CD4-positive, CD25-positive, alpha-beta regulatory T cell (primary cell): ENCODE measurements at regions not wholly inside any gene's neighbourhood (a gene's known extent, or its start where the extent isn't known, plus 50 kb on each side); places are given as distances from the start of the nearest gene placed in this dataset.
"Not testable (repeated sequence)": the region's sequence is repeated elsewhere in the genome, so short reads cannot be mapped to it uniquely, and the experiment has no call there.

Experiments
- ATAC-seq, 2 donors: fragments of 150-1000 bp; cut with Tn5 transposase; one replicate each; pipeline ENCODE4 v1.10.0; 2021; ENCODE audit warnings: low read depth in 2 of 2, moderate number of reproducible peaks in 2 of 2, moderate library complexity in 1 of 2
- DNase-seq, 3 donors: peaks; one replicate each; pipeline versions ENCODE4 v3.0.0 to v3.0.0-alpha.2; 2012 to 2022; ENCODE audit warnings: mixed read lengths in 1 of 3
- H3K27ac ChIP-seq: one replicate; pipeline ENCODE4 v1.7.0; 2013; ENCODE audit warnings: mild to moderate bottlenecking, low read length; ENCODE audit not compliant: insufficient read depth, poor library complexity, severe bottlenecking
- H3K27me3 ChIP-seq: one replicate; pipeline ENCODE4 v1.7.0; 2013; ENCODE audit warnings: low read length; ENCODE audit not compliant: control insufficient read depth, insufficient read depth
- H3K36me3 ChIP-seq: one replicate; pipeline ENCODE4 v1.7.0; 2013; ENCODE audit warnings: mild to moderate bottlenecking, low read length, moderate library complexity; ENCODE audit not compliant: control insufficient read depth, insufficient read depth
- H3K4me1 ChIP-seq: 2 replicates; pipeline ENCODE4 v1.7.0; 2013; ENCODE audit warnings: mild to moderate bottlenecking, low read length; ENCODE audit not compliant: insufficient read depth, control insufficient read depth, poor library complexity, severe bottlenecking
- H3K4me3 ChIP-seq: one replicate; pipeline ENCODE4 v1.7.0; 2013; ENCODE audit warnings: low read depth, mild to moderate bottlenecking, low read length, moderate library complexity
- H3K9me3 ChIP-seq, 2 experiments: 1 replicate in 1 of 2; 2 replicates in 1 of 2; pipeline ENCODE4 v1.7.0; 2013; ENCODE audit warnings: low read length in 2 of 2, mild to moderate bottlenecking in 1 of 2, moderate library complexity in 1 of 2; ENCODE audit not compliant: control insufficient read depth in 2 of 2
- H3K27ac Mint-ChIP-seq, 3 donors: one replicate each; pipeline ENCODE4 v1.8.0; 2020 to 2022; ENCODE audit warnings: mild to moderate bottlenecking in 3 of 3, mixed read lengths in 3 of 3, moderate library complexity in 2 of 3
- H3K27me3 Mint-ChIP-seq: one replicate; pipeline ENCODE4 v1.8.0; 2022; ENCODE audit warnings: mild to moderate bottlenecking, mixed read lengths
- H3K36me3 Mint-ChIP-seq: one replicate; pipeline ENCODE4 v1.8.0; 2020; ENCODE audit warnings: mixed read lengths
- H3K4me1 Mint-ChIP-seq, 4 donors: one replicate each; pipeline ENCODE4 v1.8.0; 2020 to 2022; ENCODE audit warnings: mixed read lengths in 4 of 4, mild to moderate bottlenecking in 1 of 4
- H3K4me3 Mint-ChIP-seq, 4 donors: one replicate each; pipeline ENCODE4 v1.8.0; 2020 to 2022; ENCODE audit warnings: mild to moderate bottlenecking in 4 of 4, mixed read lengths in 4 of 4, moderate library complexity in 3 of 4
- H3K9me3 Mint-ChIP-seq, 7 donors: one replicate each; pipeline ENCODE4 v1.8.0; 2020 to 2022; ENCODE audit warnings: mixed read lengths in 7 of 7, mild to moderate bottlenecking in 3 of 7, moderate library complexity in 2 of 7

DNA sequence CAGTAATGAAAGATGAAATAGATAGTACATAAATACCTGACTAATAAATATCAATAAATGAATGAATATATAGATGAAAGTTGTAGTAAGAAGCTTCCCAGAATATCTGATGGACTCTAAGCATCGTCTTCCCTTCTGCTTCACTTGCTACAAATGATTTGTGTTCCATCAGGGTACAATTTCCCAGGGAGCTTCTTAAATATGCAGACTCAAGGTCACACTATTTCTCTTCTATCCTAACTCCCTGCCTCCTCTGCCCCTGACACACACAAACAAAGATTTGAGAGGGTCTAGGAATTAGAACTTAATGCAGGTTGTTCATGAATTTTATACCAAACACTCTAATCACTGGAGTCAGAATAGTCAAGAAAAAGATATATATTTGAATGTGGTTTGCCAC, 415.9 kb upstream of the TMPRSS15 start:
- H3K27me3 ChIP-seq = no peaks in the 10 kb centered on the region
- Mint-ChIP-seq H3K9me3 (peaks cover under 1 to 21% (median 10%) of the 10 kb centered on the region in 7 donors), H3K4me1 (no peaks in the 10 kb centered on the region), H3K36me3 (no peaks in the 10 kb centered on the region), H3K27me3 (no peaks in the 10 kb centered on the region), H3K4me3 (no peak overlapping the region), H3K27ac (no peak overlapping the region)
- H3K36me3 ChIP-seq = no peaks in the 10 kb centered on the region
- H3K4me1 ChIP-seq = no peaks in the 10 kb centered on the region
- H3K4me3 ChIP-seq = no peak overlapping the region
- no peak overlapping the region for H3K27ac ChIP-seq
- DNase-seq (no peak), ATAC-seq (no peak)
- H3K9me3 ChIP-seq = peaks cover 0 to 7% of the 10 kb centered on the region in 2 experiments

DNA sequence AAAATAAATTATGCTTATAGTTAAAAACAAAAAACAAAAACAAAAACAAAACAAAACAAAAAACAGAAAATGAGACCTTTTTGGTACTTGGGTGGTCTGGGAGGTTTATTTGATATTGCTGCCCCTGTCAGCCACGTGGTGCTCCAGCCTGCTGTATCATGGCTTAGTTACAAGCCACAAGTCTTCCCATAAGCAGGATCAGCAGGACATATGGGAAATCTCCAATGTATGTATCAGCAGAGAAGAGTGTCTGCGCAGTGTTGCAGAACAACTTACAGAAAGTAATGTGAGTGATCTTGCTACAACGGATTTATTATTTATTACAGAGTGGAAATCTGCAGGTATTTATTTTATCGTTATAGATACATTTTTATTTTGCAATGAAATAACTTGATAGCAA, 423.0 kb upstream of the TMPRSS15 start:
- H3K27me3 ChIP-seq = no peaks in the 10 kb centered on the region
- DNase-seq (no peak), ATAC-seq (no peak)
- H3K4me1 ChIP-seq = no peaks in the 10 kb centered on the region
- peaks cover 0 to 31% (median 9%) of the 10 kb centered on the region in 7 donors for H3K9me3 Mint-ChIP-seq
- H3K27me3 Mint-ChIP-seq = no peaks in the 10 kb centered on the region
- no peaks in the 10 kb centered on the region for H3K36me3 ChIP-seq
- H3K27ac ChIP-seq = no peak overlapping the region
- H3K9me3 ChIP-seq = peaks cover 0 to 5% of the 10 kb centered on the region in 2 experiments
- H3K4me1 Mint-ChIP-seq = no peaks in the 10 kb centered on the region
- no peak overlapping the region for H3K27ac Mint-ChIP-seq
- no peak overlapping the region for H3K4me3 ChIP-seq
- no peak overlapping the region for H3K4me3 Mint-ChIP-seq
- H3K36me3 Mint-ChIP-seq = no peaks in the 10 kb centered on the region

GRCh38 chr21:18831942-18832676, 428.5 kb upstream of the TMPRSS15 start:
- ATAC-seq = no peak
- no peaks in the 10 kb centered on the region for H3K36me3 ChIP-seq
- H3K27me3 Mint-ChIP-seq = no peaks in the 10 kb centered on the region
- H3K4me3 ChIP-seq = no peak overlapping the region
- H3K27ac ChIP-seq = no peak overlapping the region
- no peak overlapping the region for H3K4me3 Mint-ChIP-seq
- H3K9me3 ChIP-seq = peaks cover 0 to 2% of the 10 kb centered on the region in 2 experiments
- DNase-seq = no peak
- H3K4me1 Mint-ChIP-seq = no peaks in the 10 kb centered on the region
- H3K27ac Mint-ChIP-seq = no peak overlapping the region
- no peaks in the 10 kb centered on the region for H3K27me3 ChIP-seq
- no peaks in the 10 kb centered on the region for H3K4me1 ChIP-seq
- peaks cover 3 to 30% (median 12%) of the 10 kb centered on the region in 7 donors for H3K9me3 Mint-ChIP-seq
- H3K36me3 Mint-ChIP-seq = no peaks in the 10 kb centered on the region

GRCh38 chr21:18832950-18833349, 429.4 kb upstream of the TMPRSS15 start:
- no peak for DNase-seq
- no peaks in the 10 kb centered on the region for H3K27me3 Mint-ChIP-seq
- no peaks in the 10 kb centered on the region for H3K4me1 Mint-ChIP-seq
- Histone ChIP-seq H3K9me3 (peaks cover 0 to 2% of the 10 kb centered on the region in 2 experiments), H3K4me1 (no peaks in the 10 kb centered on the region), H3K36me3 (no peaks in the 10 kb centered on the region), H3K27me3 (no peaks in the 10 kb centered on the region), H3K27ac (no peak overlapping the region), H3K4me3 (no peak overlapping the region)
- no peak overlapping the region for H3K27ac Mint-ChIP-seq
- H3K9me3 Mint-ChIP-seq = peaks cover 3 to 32% (median 12%) of the 10 kb centered on the region in 7 donors
- no peaks in the 10 kb centered on the region for H3K36me3 Mint-ChIP-seq
- no peak overlapping the region for H3K4me3 Mint-ChIP-seq
- ATAC-seq = no peak

DNA sequence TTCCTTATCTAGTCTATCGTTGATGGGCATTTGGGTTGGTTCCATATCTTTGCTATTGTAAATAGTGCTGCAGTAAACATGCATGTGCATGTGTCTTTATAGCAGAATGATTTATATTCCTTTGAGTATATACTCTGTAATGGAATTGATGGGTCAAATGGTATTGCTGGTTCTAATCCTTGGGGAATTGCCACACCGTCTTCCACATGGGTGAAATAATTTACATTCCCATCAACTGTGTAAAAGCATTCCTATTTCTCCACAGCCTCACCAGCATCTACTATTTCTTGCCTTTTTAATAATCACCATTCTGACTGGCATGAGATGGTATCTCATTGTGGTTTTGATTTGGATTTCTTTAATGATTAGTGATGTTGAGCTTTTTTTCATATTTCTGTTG, 430.5 kb upstream of the TMPRSS15 start:
- H3K27ac ChIP-seq, H3K9me3 ChIP-seq, H3K36me3 Mint-ChIP-seq, H3K27me3 Mint-ChIP-seq, H3K4me1 Mint-ChIP-seq, H3K4me3 ChIP-seq, H3K27ac Mint-ChIP-seq, ATAC-seq, H3K36me3 ChIP-seq, H3K4me3 Mint-ChIP-seq, H3K27me3 ChIP-seq, DNase-seq, H3K4me1 ChIP-seq: not testable (repeated sequence)
- peaks cover 3 to 35% (median 14%) of the 10 kb centered on the region in 7 donors for H3K9me3 Mint-ChIP-seq

DNA sequence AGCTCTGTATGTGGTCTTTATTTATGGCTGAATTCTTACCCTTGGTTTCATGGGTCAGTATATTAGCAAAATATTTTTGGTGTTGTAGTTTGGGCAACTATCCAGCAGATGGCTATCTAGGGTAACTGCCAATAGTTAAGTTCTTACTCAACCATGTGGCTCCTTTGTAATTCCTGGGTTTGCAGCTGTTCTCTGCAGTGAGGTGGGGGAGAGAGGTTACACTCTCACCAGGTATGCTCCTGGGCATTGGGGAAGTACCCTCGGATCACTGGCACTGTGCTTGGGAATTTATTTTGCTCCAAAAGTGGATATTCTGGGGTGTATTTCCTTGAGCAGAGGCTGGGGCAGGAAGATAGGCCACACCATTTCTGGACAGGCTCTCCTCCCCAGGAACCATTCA, 436.7 kb upstream of the TMPRSS15 start:
- Mint-ChIP-seq H3K27me3 (no peaks in the 10 kb centered on the region), H3K4me3 (no peak overlapping the region), H3K9me3 (peaks cover 0 to 28% (median 15%) of the 10 kb centered on the region in 7 donors), H3K4me1 (no peaks in the 10 kb centered on the region), H3K36me3 (no peaks in the 10 kb centered on the region), H3K27ac (no peak overlapping the region)
- Histone ChIP-seq H3K9me3 (peaks cover 5 to 9% of the 10 kb centered on the region in 2 experiments), H3K27ac (no peak overlapping the region), H3K27me3 (no peaks in the 10 kb centered on the region), H3K4me3 (no peak overlapping the region), H3K4me1 (no peaks in the 10 kb centered on the region), H3K36me3 (no peaks in the 10 kb centered on the region)
- DNase-seq (no peak), ATAC-seq (no peak)

DNA sequence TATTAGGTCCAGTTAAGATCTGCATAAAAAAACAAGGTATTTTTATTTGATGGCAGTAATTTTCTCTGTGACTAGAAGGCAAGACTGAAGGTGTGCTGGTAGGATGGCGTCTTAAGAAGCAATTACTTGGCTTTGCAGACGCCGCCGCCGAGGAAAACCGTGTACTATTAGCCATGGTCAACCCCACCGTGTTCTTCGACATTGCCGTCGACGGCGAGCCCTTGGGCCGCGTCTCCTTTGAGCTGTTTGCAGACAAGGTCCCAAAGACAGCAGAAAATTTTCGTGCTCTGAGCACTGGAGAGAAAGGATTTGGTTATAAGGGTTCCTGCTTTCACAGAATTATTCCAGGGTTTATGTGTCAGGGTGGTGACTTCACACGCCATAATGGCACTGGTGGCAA, 454.0 kb upstream of the TMPRSS15 start:
- H3K4me1 ChIP-seq, H3K36me3 ChIP-seq, H3K36me3 Mint-ChIP-seq, H3K9me3 ChIP-seq, H3K4me3 Mint-ChIP-seq, H3K27ac Mint-ChIP-seq, H3K4me3 ChIP-seq, H3K27ac ChIP-seq, DNase-seq, H3K27me3 ChIP-seq, H3K27me3 Mint-ChIP-seq, H3K4me1 Mint-ChIP-seq, ATAC-seq: not testable (repeated sequence)
- peaks cover 5 to 21% (median 11%) of the 10 kb centered on the region in 7 donors for H3K9me3 Mint-ChIP-seq

- Mint-ChIP-seq H3K9me3 (peaks cover 0 to 26% (median 11%) of the 10 kb centered on the region in 7 donors), H3K4me1 (no peaks in the 10 kb centered on the region), H3K27me3 (no peaks in the 10 kb centered on the region), H3K4me3 (no peak overlapping the region), H3K36me3 (no peaks in the 10 kb centered on the region), H3K27ac (no peak overlapping the region)
- Histone ChIP-seq H3K4me3 (no peak overlapping the region), H3K27me3 (no peaks in the 10 kb centered on the region), H3K36me3 (no peaks in the 10 kb centered on the region), H3K27ac (no peak overlapping the region), H3K9me3 (peaks cover 0 to 4% of the 10 kb centered on the region in 2 experiments), H3K4me1 (no peaks in the 10 kb centered on the region)
- no peak for DNase-seq
- ATAC-seq = no peak
Measured at GRCh38 chr21:18869104-18869503, 465.5 kb upstream of the TMPRSS15 start.
